Keratinocyte (primary cell): ENCODE measurements at regions not wholly inside any gene's neighbourhood (a gene's known extent, or its start where the extent isn't known, plus 50 kb on each side); places are given as distances from the start of the nearest gene placed in this dataset.

Experiments used
- EZH2 ChIP-seq: IDR thresholded peaks from one replicate; pipeline ENCODE4 v1.6.1; 2012; ENCODE audit warnings: inconsistent platforms, mild to moderate bottlenecking, low read length, moderate library complexity
- TF ChIP-seq, protein P1 (sequence below), 3 experiments: IDR thresholded peaks in 1 of 3; conservative IDR thresholded peaks in 1 of 3; optimal IDR thresholded peaks in 1 of 3; 2 replicates in 2 of 3; 3 replicates in 1 of 3; pipeline versions ENCODE3 to v1.5.1; 2011; ENCODE audit warnings: low read length in 3 of 3, mild to moderate bottlenecking in 3 of 3, moderate library complexity in 2 of 3, control low read depth in 1 of 3, inconsistent platforms in 1 of 3; ENCODE audit not compliant: insufficient read depth in 2 of 3; ENCODE audit errors: extremely low read depth in 1 of 3

- TF ChIP-seq, protein P1, sequence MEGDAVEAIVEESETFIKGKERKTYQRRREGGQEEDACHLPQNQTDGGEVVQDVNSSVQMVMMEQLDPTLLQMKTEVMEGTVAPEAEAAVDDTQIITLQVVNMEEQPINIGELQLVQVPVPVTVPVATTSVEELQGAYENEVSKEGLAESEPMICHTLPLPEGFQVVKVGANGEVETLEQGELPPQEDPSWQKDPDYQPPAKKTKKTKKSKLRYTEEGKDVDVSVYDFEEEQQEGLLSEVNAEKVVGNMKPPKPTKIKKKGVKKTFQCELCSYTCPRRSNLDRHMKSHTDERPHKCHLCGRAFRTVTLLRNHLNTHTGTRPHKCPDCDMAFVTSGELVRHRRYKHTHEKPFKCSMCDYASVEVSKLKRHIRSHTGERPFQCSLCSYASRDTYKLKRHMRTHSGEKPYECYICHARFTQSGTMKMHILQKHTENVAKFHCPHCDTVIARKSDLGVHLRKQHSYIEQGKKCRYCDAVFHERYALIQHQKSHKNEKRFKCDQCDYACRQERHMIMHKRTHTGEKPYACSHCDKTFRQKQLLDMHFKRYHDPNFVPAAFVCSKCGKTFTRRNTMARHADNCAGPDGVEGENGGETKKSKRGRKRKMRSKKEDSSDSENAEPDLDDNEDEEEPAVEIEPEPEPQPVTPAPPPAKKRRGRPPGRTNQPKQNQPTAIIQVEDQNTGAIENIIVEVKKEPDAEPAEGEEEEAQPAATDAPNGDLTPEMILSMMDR (optimal IDR thresholded peaks at IDR 0.05 in 1 of 3, IDR thresholded peaks at IDR 0.05 in 1 of 3, conservative IDR thresholded peaks at IDR 0.05 in 1 of 3; ENCODE audit: extremely low read depth in 1 of 3, insufficient read depth in 2 of 3, low read length in 3 of 3), result no peak
- TF ChIP-seq EZH2, result no peak
Observed at GRCh38 chr11:110793556-110793955, 81.3 kb upstream of the ARHGAP20 start.
